ENCODE measurements at regions not wholly inside any gene's neighbourhood (a gene's known extent, or its start where the extent isn't known, plus 50 kb on each side); places are given as distances from the start of the nearest gene placed in this dataset.

- H3K4me3 ChIP-seq (ENCODE audit: insufficient read depth, low read length, poor library complexity, severe bottlenecking), result no peak overlapping the region
- H3K27me3 ChIP-seq (ENCODE audit: low read length), result no peaks in the 10 kb centered on the region
- no peaks in the 10 kb centered on the region for H4K20me1 ChIP-seq (ENCODE audit: low read depth, low read length)
- TF ChIP-seq EZH2phosphoT487 (conservative IDR thresholded peaks at IDR 0.05; ENCODE audit: low read length), result no peak
- TF ChIP-seq CTCF (IDR thresholded peaks at IDR 0.05; ENCODE audit: insufficient read depth, low read length, poor library complexity, severe bottlenecking), result no peak
- H3K36me3 ChIP-seq (ENCODE audit: low read length), result no peaks in the 10 kb centered on the region
- no peak overlapping the region for H3K27ac ChIP-seq (ENCODE audit: low read depth, low read length)
- no peaks in the 10 kb centered on the region for H3K9me3 ChIP-seq (ENCODE audit: insufficient read depth, low read length)
- H3F3A ChIP-seq (ENCODE audit: insufficient read depth), result no peaks in the 10 kb centered on the region
- H3K9ac ChIP-seq (ENCODE audit: low read length), result no peak overlapping the region
- H3K9me2 ChIP-seq (replicated peaks; ENCODE audit: insufficient read depth, low read length), result no peaks in the 10 kb centered on the region
- no peak overlapping the region for H3K4me2 ChIP-seq (ENCODE audit: low read depth, low read length, poor library complexity, severe bottlenecking)
- no peak overlapping the region for H2AFZ ChIP-seq (ENCODE audit: low read depth, low read length, severe bottlenecking)
- H3K79me2 ChIP-seq (ENCODE audit: insufficient read depth, low read length), result no peaks in the 10 kb centered on the region
These were observed 210.6 kb downstream of the IKZF2 start for GRCh38 chr2:212940816-212941215.

GRCh38 chr2:212939777-212940531 is 211.5 kb downstream of the IKZF2 start:
- no peak overlapping the region for H3K27ac ChIP-seq (ENCODE audit: low read depth, low read length)
- H3F3A ChIP-seq (ENCODE audit: insufficient read depth), result no peaks in the 10 kb centered on the region
- H3K4me3 ChIP-seq (ENCODE audit: insufficient read depth, low read length, poor library complexity, severe bottlenecking), result no peak overlapping the region
- no peaks in the 10 kb centered on the region for H3K9me2 ChIP-seq (replicated peaks; ENCODE audit: insufficient read depth, low read length)
- no peaks in the 10 kb centered on the region for H4K20me1 ChIP-seq (ENCODE audit: low read depth, low read length)
- H2AFZ ChIP-seq (ENCODE audit: low read depth, low read length, severe bottlenecking), result no peak overlapping the region
- TF ChIP-seq CTCF (IDR thresholded peaks at IDR 0.05; ENCODE audit: insufficient read depth, low read length, poor library complexity, severe bottlenecking), result no peak
- no peaks in the 10 kb centered on the region for H3K27me3 ChIP-seq (ENCODE audit: low read length)
- H3K9me3 ChIP-seq (ENCODE audit: insufficient read depth, low read length), result no peaks in the 10 kb centered on the region
- no peaks in the 10 kb centered on the region for H3K79me2 ChIP-seq (ENCODE audit: insufficient read depth, low read length)
- H3K4me2 ChIP-seq (ENCODE audit: low read depth, low read length, poor library complexity, severe bottlenecking), result no peak overlapping the region
- H3K36me3 ChIP-seq (ENCODE audit: low read length), result no peaks in the 10 kb centered on the region
- H3K9ac ChIP-seq (ENCODE audit: low read length), result no peak overlapping the region

GRCh38 chr2:212938144-212938793 is 213.1 kb downstream of the IKZF2 start:
- no peaks in the 10 kb centered on the region for H3F3A ChIP-seq (ENCODE audit: insufficient read depth)
- no peaks in the 10 kb centered on the region for H3K9me2 ChIP-seq (replicated peaks; ENCODE audit: insufficient read depth, low read length)
- no peak overlapping the region for H3K4me2 ChIP-seq (ENCODE audit: low read depth, low read length, poor library complexity, severe bottlenecking)
- H4K20me1 ChIP-seq (ENCODE audit: low read depth, low read length), result no peaks in the 10 kb centered on the region
- H3K79me2 ChIP-seq (ENCODE audit: insufficient read depth, low read length), result no peaks in the 10 kb centered on the region
- H3K36me3 ChIP-seq (ENCODE audit: low read length), result no peaks in the 10 kb centered on the region
- TF ChIP-seq EZH2phosphoT487 (conservative IDR thresholded peaks at IDR 0.05; ENCODE audit: low read length) (no peak), CTCF (IDR thresholded peaks at IDR 0.05; ENCODE audit: insufficient read depth, low read length, poor library complexity, severe bottlenecking) (no peak)
- no peak overlapping the region for H3K27ac ChIP-seq (ENCODE audit: low read depth, low read length)
- no peaks in the 10 kb centered on the region for H3K9me3 ChIP-seq (ENCODE audit: insufficient read depth, low read length)
- no peak overlapping the region for H3K4me3 ChIP-seq (ENCODE audit: insufficient read depth, low read length, poor library complexity, severe bottlenecking)
- H3K9ac ChIP-seq (ENCODE audit: low read length), result no peak overlapping the region
- H2AFZ ChIP-seq (ENCODE audit: low read depth, low read length, severe bottlenecking), result no peak overlapping the region
- no peaks in the 10 kb centered on the region for H3K27me3 ChIP-seq (ENCODE audit: low read length)
